Coronary artery (tissue), 2 donors: ENCODE measurements at regions not wholly inside any gene's neighbourhood (a gene's known extent, or its start where the extent isn't known, plus 50 kb on each side); places are given as distances from the start of the nearest gene placed in this dataset.

Experiments used
- DNase-seq: peaks from one replicate; pipeline ENCODE4 v3.0.0-alpha.2; 2017; ENCODE audit warnings: low spot score
- H3K27ac ChIP-seq, 2 donors: fragments of 200-600 bp; sonication (generic); one replicate each; pipeline ENCODE4 v1.5.1; 2016 to 2019
- H3K4me3 ChIP-seq: fragments of 200-600 bp; sonication (generic); 2 replicates; pipeline ENCODE4 v1.5.1; 2016; ENCODE audit warnings: mild to moderate bottlenecking, moderate library complexity
- CTCF ChIP-seq: fragments of 200-600 bp; sonication (generic); IDR thresholded peaks from one replicate; pipeline ENCODE4 v1.5.1; 2019; ENCODE audit warnings: antibody characterized with exemption

- no peak overlapping the region for H3K4me3 ChIP-seq
- DNase-seq, result no peak
- TF ChIP-seq CTCF, result no peak
- no peak overlapping the region for H3K27ac ChIP-seq
Observed at GRCh38 chr14:83419420-83419819, 1885.8 kb upstream of the SEL1L start.

GRCh38 chr14:83421711-83422110, 1888.1 kb upstream of the SEL1L start:
- TF ChIP-seq CTCF, result no peak
- no peak for DNase-seq
- Histone ChIP-seq H3K4me3 (no peak overlapping the region), H3K27ac (no peak overlapping the region)

GRCh38 chr14:83425138-83425537, 1891.5 kb upstream of the SEL1L start:
- no peak overlapping the region for H3K4me3 ChIP-seq
- no peak overlapping the region for H3K27ac ChIP-seq
- no peak for DNase-seq
- TF ChIP-seq CTCF, result no peak

GRCh38 chr14:83425706-83426105, 1892.1 kb upstream of the SEL1L start:
- no peak overlapping the region for H3K4me3 ChIP-seq
- H3K27ac ChIP-seq, result no peak overlapping the region
- DNase-seq, result no peak
- TF ChIP-seq CTCF, result no peak

- DNase-seq, result no peak
- H3K4me3 ChIP-seq, result no peak overlapping the region
- H3K27ac ChIP-seq, result no peak overlapping the region
- TF ChIP-seq CTCF, result no peak
Observed at GRCh38 chr14:83433618-83434017, 1900.0 kb upstream of the SEL1L start.

- Histone ChIP-seq H3K4me3 (no peak overlapping the region), H3K27ac (no peak overlapping the region)
- TF ChIP-seq CTCF, result no peak
- no peak for DNase-seq
Observed at GRCh38 chr14:83441801-83442200, 1908.1 kb upstream of the SEL1L start.

GRCh38 chr14:83455561-83455960, 1921.9 kb upstream of the SEL1L start:
- no peak overlapping the region for H3K4me3 ChIP-seq
- DNase-seq, result no peak
- no peak for TF ChIP-seq CTCF
- no peak overlapping the region for H3K27ac ChIP-seq
